ENCODE measurements at regions not wholly inside any gene's neighbourhood (a gene's known extent, or its start where the extent isn't known, plus 50 kb on each side); places are given as distances from the start of the nearest gene placed in this dataset.

- no peak for TF ChIP-seq CTCF (IDR thresholded peaks at IDR 0.05; ENCODE audit: low read depth, low read length, missing control alignments)
- DNase-seq (ENCODE audit: extremely low read depth, low read depth), result no peak
- H3K4me3 ChIP-seq (replicated peaks; ENCODE audit: low read depth, low read length), result no peak overlapping the region
Observed at GRCh38 chr2:83951378-83951947, 507.6 kb downstream of the SUCLG1 start.

GRCh38 chr2:83949361-83949760 lies 509.7 kb downstream of the SUCLG1 start:
- TF ChIP-seq CTCF (IDR thresholded peaks at IDR 0.05; ENCODE audit: low read depth, low read length, missing control alignments), result no peak
- DNase-seq (ENCODE audit: extremely low read depth, low read depth), result no peak
- H3K4me3 ChIP-seq (replicated peaks; ENCODE audit: low read depth, low read length), result no peak overlapping the region

GRCh38 chr2:83944191-83944590 lies 514.9 kb downstream of the SUCLG1 start:
- no peak overlapping the region for H3K4me3 ChIP-seq (replicated peaks; ENCODE audit: low read depth, low read length)
- no peak for TF ChIP-seq CTCF (IDR thresholded peaks at IDR 0.05; ENCODE audit: low read depth, low read length, missing control alignments)
- no peak for DNase-seq (ENCODE audit: extremely low read depth, low read depth)

- TF ChIP-seq CTCF (IDR thresholded peaks at IDR 0.05; ENCODE audit: low read depth, low read length, missing control alignments), result no peak
- no peak overlapping the region for H3K4me3 ChIP-seq (replicated peaks; ENCODE audit: low read depth, low read length)
- no peak for DNase-seq (ENCODE audit: extremely low read depth, low read depth)
Observed at GRCh38 chr2:83943265-83943664, 515.8 kb downstream of the SUCLG1 start.

- H3K4me3 ChIP-seq (replicated peaks; ENCODE audit: low read depth, low read length), result no peak overlapping the region
- DNase-seq (ENCODE audit: extremely low read depth, low read depth), result no peak
- no peak for TF ChIP-seq CTCF (IDR thresholded peaks at IDR 0.05; ENCODE audit: low read depth, low read length, missing control alignments)
Observed at GRCh38 chr2:83941886-83942285, 517.2 kb downstream of the SUCLG1 start.

- TF ChIP-seq CTCF (IDR thresholded peaks at IDR 0.05; ENCODE audit: low read depth, low read length, missing control alignments), result no peak
- no peak for DNase-seq (ENCODE audit: extremely low read depth, low read depth)
- no peak overlapping the region for H3K4me3 ChIP-seq (replicated peaks; ENCODE audit: low read depth, low read length)
Observed at GRCh38 chr2:83933749-83934148, 525.3 kb downstream of the SUCLG1 start.

GRCh38 chr2:83923531-83923930 lies 535.5 kb downstream of the SUCLG1 start:
- TF ChIP-seq CTCF (IDR thresholded peaks at IDR 0.05; ENCODE audit: low read depth, low read length, missing control alignments), result no peak
- H3K4me3 ChIP-seq (replicated peaks; ENCODE audit: low read depth, low read length), result no peak overlapping the region
- DNase-seq (ENCODE audit: extremely low read depth, low read depth), result no peak
